SJCRH30 (cell line): ENCODE measurements at regions not wholly inside any gene's neighbourhood (a gene's known extent, or its start where the extent isn't known, plus 50 kb on each side); places are given as distances from the start of the nearest gene placed in this dataset.

Source experiments
- DNase-seq, 2 experiments: peaks; one replicate each; pipeline ENCODE4 v3.0.0-alpha.2; 2015 to 2020
- H3K27ac ChIP-seq: fragments of 250-450 bp; sonication (Bioruptor Pico); 2 replicates; pipeline ENCODE4 v1.5.1; 2020; ENCODE audit warnings: mild to moderate bottlenecking, moderate library complexity
- H3K27me3 ChIP-seq: fragments of 250-450 bp; sonication (Bioruptor Pico); 2 replicates; pipeline ENCODE4 v1.5.1; 2020; ENCODE audit warnings: mild to moderate bottlenecking, moderate library complexity
- H3K36me3 ChIP-seq: fragments of 250-450 bp; sonication (Bioruptor Pico); 2 replicates; pipeline ENCODE4 v1.5.1; 2020; ENCODE audit warnings: mild to moderate bottlenecking, moderate library complexity
- H3K4me1 ChIP-seq: fragments of 250-450 bp; sonication (Bioruptor Pico); 2 replicates; pipeline ENCODE4 v1.5.1; 2020; ENCODE audit warnings: mild to moderate bottlenecking, moderate library complexity
- H3K4me3 ChIP-seq: fragments of 250-450 bp; sonication (Bioruptor Pico); 2 replicates; pipeline ENCODE4 v1.5.1; 2020; ENCODE audit warnings: mild to moderate bottlenecking, moderate library complexity
- H3K9me3 ChIP-seq: fragments of 250-450 bp; sonication (Bioruptor Pico); replicated peaks from 2 replicates; pipeline ENCODE4 v1.5.1; 2020; ENCODE audit warnings: mild to moderate bottlenecking, moderate library complexity

DNA sequence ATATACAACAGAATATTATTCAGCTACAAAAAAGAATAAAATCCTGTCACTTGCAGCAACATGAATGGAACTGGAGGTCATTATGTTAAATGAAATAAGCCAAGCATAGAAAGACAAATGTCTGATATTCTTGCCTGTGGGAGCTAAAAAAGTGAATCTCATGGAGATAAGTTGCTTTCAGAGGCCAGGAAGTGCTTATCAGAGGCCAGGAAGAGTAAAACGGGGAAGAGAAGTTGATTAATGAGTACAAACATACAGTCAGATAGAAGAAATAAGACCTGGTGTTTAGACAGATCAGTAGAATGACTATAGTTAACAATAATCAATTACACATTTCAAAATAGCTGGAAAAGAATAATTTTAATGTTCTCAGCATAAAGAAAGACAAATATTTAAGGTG is 54.4 kb upstream of the CPHXL start:
- no peak for DNase-seq
- no peaks in the 10 kb centered on the region for H3K27me3 ChIP-seq

DNA sequence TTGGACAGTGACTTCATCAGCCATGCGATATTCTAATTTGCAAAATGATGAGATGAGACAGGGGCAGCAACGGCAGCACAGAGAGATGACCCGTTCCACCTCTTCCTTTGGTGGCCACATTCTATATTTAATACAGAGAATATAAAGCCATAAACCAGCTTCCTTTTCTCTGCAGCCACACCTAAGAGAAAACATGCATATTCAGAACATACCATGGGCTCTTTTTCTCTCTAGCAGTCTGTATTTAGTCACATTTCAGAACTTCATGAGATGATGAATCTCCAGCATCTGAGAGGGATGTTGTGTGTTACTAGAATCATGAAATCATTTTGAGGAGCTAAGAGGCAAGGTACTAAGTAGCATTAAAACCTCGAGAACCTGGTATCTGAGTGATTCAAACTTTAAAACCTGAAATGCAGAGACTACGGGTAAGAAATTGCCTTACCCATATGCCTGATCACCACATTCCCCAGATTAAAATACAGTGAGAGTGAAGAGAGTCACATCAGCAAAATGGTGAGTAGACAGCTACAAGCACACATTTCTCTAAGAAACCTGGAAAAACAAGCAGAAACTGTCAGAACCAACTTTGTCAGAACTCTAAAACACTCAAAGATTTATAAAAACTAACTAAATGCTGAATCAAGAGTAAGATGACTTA is 55.5 kb upstream of the CPHXL start:
- DNase-seq = no peak
- H3K27me3 ChIP-seq = no peaks in the 10 kb centered on the region
- H3K27ac ChIP-seq = no peak overlapping the region
- H3K9me3 ChIP-seq = no peaks in the 10 kb centered on the region
- no peaks in the 10 kb centered on the region for H3K36me3 ChIP-seq
- no peaks in the 10 kb centered on the region for H3K4me1 ChIP-seq
- H3K4me3 ChIP-seq = no peak overlapping the region

More for the DNA sequence above, 54.4 kb upstream of the CPHXL start:
- Histone ChIP-seq H3K4me1 (no peaks in the 10 kb centered on the region), H3K27ac (no peak overlapping the region), H3K36me3 (no peaks in the 10 kb centered on the region), H3K4me3 (no peak overlapping the region), H3K9me3 (no peaks in the 10 kb centered on the region)

DNA sequence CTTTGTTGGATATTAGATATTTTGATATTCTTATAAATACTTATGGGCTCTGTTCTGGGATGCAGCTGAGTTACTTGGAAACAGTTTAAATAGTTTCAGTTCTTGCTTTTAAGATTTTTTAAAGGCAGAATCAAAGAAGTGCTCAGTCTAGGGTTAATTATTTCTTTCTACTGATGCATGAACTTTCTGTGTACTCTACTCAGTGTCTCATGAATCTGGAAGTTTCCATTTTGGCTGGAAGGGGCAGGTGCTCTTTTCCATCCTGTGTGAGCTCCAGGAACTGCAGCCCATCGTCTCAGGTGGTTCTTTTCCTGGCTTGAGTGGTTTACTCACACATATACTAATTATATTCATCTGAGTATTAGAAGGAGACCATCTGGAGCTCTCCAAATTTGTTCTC is 61.1 kb upstream of the CPHXL start:
- H3K27me3 ChIP-seq = no peaks in the 10 kb centered on the region
- DNase-seq = no peak
- no peaks in the 10 kb centered on the region for H3K9me3 ChIP-seq
- no peak overlapping the region for H3K4me3 ChIP-seq
- no peaks in the 10 kb centered on the region for H3K4me1 ChIP-seq
- no peaks in the 10 kb centered on the region for H3K36me3 ChIP-seq
- no peak overlapping the region for H3K27ac ChIP-seq

DNA sequence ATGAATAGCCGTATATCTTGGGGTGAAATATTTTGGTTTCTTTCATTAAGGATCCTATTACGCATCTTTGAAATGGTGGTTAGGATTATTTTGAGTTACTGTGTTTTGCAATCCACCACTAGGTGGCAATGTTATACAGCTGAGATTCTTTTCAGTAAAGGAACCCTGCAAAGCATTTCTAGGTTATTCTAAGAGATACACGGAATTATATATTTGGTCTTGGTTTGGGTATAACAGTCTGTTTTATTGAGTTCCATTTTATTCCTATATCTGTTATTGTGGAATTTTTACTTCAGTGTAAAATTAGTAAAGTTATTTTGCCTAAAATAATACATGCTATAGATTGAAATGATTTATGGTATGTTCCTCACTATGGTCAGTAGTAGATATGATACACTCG is 62.9 kb upstream of the CPHXL start:
- Histone ChIP-seq H3K36me3 (no peaks in the 10 kb centered on the region), H3K27ac (no peak overlapping the region), H3K9me3 (no peaks in the 10 kb centered on the region), H3K4me1 (no peaks in the 10 kb centered on the region), H3K27me3 (no peaks in the 10 kb centered on the region), H3K4me3 (no peak overlapping the region)
- DNase-seq = peak in 1 of 2 experiments; percentile 59

DNA sequence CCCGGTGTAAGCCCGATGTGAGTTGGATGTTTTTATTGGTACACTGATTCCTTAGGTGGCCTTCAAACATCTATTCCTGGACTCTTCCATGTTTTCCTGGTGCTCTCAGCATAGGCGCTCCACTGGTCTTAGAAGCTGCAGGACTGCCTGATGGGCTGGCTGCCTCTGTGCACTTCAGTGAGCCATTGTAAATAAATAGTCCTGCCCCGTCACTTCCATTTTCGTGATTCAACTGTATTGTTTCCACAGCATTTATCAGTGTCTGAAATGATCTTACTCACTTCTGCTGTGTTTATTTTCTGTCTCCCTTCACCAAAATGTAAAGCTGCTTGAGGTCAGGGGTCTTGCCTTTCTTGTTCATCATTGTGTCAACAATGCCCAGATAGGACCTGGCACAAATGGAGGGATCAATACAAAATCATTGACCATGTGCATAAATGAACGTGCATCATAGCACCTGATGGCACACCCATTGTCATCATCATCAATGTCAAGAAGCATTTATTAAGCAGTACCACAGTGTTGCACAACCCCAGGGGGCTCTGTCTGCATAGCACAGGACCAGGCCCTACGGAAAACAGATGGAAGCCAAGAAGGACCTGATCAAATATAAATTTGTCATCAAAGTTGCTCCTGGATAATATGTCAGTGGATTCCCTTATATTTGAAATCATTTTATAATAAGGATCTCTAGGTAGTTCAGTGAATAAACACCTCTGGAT is 66.6 kb upstream of the CPHXL start:
- no peak overlapping the region for H3K27ac ChIP-seq
- H3K27me3 ChIP-seq = no peaks in the 10 kb centered on the region
- H3K4me3 ChIP-seq = no peak overlapping the region
- no peaks in the 10 kb centered on the region for H3K9me3 ChIP-seq
- no peaks in the 10 kb centered on the region for H3K4me1 ChIP-seq
- no peaks in the 10 kb centered on the region for H3K36me3 ChIP-seq
- no peak for DNase-seq

DNA sequence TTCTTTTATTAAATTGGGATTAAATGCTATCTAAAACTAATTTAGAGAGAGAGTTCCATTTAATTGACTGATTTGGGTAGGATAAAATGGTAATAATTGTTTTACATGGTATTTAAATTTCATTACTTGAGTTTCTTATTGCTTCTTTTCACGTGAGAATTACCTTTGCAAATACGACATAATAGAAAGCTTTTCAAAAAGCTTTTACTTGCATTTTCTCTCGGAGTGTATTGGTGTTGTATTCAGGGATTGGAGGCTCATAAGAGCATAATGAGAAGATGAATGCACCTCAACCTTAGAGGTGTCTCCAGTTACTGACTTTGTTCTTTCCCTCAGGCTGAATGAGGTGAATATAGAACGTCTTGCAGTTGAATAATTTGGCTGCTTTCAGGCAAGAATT is 67.4 kb upstream of the CPHXL start:
- H3K9me3 ChIP-seq = no peaks in the 10 kb centered on the region
- no peak overlapping the region for H3K4me3 ChIP-seq
- no peaks in the 10 kb centered on the region for H3K4me1 ChIP-seq
- DNase-seq = no peak
- no peak overlapping the region for H3K27ac ChIP-seq
- H3K36me3 ChIP-seq = no peaks in the 10 kb centered on the region
- H3K27me3 ChIP-seq = no peaks in the 10 kb centered on the region

DNA sequence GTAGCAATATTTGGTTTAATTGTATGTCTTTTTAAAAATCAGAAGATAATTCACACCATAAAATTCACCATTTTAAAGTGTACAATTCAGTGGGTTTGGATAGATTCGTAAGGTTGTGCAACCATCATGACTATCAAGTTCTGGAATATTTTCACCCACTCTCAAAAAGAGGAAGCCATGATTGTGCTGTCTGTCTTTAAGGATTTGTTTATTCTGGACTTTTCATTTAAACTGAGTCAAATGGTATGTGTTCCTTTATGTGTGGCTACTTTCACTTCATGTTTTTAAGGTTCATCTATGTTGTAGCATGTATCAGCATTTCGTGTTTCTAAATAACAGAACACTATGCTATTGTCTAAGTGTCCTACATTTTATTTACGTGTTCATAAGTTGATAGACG is 68.1 kb upstream of the CPHXL start:
- no peaks in the 10 kb centered on the region for H3K9me3 ChIP-seq

DNA sequence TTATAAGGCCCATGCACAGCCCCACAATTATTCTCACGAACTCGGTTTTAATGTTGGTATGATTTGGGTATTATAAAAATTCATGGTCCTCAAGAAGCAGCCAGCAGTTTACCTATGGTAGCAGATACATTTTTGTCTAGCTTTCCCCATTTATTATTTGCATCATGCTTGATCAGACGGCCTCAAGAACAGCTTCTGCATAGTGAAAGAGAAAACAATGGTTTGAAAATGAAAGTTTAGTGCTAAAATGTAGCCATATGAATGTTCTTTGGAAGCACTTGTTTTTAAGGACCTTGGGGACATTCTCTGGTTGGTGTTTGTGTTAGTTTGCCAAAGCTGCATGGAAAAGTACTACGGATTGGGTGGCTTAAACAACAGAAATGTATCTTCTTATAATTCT is 72.4 kb upstream of the CPHXL start:
- Histone ChIP-seq H3K4me3 (no peak overlapping the region), H3K4me1 (no peaks in the 10 kb centered on the region), H3K36me3 (no peaks in the 10 kb centered on the region), H3K9me3 (no peaks in the 10 kb centered on the region), H3K27me3 (no peaks in the 10 kb centered on the region), H3K27ac (no peak overlapping the region)
- DNase-seq = no peak

More for the DNA sequence above, 68.1 kb upstream of the CPHXL start:
- Histone ChIP-seq H3K27ac (no peak overlapping the region), H3K27me3 (no peaks in the 10 kb centered on the region), H3K4me1 (no peaks in the 10 kb centered on the region), H3K4me3 (no peak overlapping the region), H3K36me3 (no peaks in the 10 kb centered on the region)
- no peak for DNase-seq

DNA sequence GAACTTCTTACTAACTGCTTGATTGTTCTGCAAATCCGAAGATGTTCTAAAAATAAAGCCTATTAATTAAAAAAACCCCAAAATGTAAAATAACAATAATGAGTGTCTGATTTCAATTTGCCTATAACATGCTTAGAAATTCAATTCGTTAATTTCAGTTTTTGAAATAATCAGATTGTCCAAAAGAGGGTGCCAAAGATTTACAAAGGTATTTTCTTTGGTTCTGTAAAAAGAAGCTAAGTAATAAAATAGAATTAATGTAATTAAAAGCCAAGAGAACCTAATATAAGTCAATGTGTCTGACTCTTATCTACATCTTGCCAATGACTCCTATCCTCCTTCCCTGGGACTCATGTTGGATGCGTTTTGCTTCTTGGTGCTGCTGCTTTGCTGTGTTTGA is 75.0 kb upstream of the CPHXL start:
- Histone ChIP-seq H3K27me3 (no peaks in the 10 kb centered on the region), H3K4me1 (no peaks in the 10 kb centered on the region), H3K9me3 (no peaks in the 10 kb centered on the region), H3K36me3 (no peaks in the 10 kb centered on the region), H3K27ac (no peak overlapping the region), H3K4me3 (no peak overlapping the region)
- DNase-seq = no peak

DNA sequence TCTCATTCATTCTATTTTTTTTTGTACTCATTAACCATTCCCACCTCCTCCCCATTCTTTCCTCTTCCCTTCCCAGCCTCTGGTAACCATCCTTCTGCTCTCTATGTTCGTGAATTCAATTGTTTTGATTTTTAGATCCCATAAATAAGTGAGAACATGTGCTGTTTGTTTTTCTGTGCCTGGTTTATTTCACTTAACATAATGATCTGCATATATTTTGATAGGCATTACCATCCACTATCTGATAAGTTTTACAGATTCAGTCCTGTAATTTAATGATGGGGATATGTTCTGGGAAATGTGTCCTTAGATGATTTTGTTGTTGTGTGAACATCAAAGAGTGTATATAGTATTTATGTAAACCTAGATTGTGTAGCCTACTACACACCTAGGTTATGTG is 77.5 kb upstream of the CPHXL start:
- H3K27me3 ChIP-seq = no peaks in the 10 kb centered on the region
- no peaks in the 10 kb centered on the region for H3K36me3 ChIP-seq
- H3K4me3 ChIP-seq = no peak overlapping the region
- H3K27ac ChIP-seq = no peak overlapping the region
- H3K4me1 ChIP-seq = no peaks in the 10 kb centered on the region
- H3K9me3 ChIP-seq = no peaks in the 10 kb centered on the region
- no peak for DNase-seq

DNA sequence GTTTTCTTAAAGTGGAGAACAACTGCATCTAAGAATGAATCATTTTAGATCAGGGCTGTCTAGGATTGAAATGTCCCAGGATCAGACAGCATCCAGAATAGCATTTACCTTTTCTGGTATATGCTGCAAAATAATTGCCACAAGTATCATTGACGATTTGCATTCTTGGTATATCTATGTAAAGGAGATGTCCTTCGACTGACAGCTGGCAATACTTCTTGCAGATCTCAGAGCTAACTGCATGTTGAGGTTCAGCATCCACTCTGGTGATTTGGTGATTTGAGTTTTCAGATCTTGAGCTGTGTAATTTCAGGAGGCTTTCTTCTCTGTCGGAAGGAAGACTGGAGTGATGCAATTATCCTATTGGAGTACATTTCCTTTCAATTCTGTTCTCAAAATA is 78.1 kb upstream of the CPHXL start:
- Histone ChIP-seq H3K4me3 (no peak overlapping the region), H3K27me3 (no peaks in the 10 kb centered on the region), H3K36me3 (no peaks in the 10 kb centered on the region), H3K27ac (no peak overlapping the region), H3K9me3 (no peaks in the 10 kb centered on the region), H3K4me1 (no peaks in the 10 kb centered on the region)
- no peak for DNase-seq

DNA sequence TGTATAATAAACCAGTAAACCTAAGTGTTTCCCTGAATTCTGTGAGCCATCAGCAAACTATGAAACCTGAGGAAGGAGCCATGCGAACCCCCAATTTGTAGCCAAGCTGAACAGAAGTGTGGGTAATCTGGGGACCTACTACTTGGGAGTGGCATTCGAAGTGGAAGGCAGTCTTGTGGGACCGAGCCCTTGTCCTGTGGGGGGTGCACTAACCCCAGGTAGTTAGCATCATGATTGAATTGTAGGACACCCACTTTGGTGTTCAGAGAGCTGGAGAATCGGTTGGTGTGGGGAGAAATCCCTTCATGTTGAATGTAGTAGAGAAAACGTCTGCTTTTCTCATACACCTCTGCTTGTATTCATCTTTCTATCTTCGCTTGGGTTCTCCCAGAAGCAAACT is 79.7 kb upstream of the CPHXL start:
- no peak for DNase-seq
- H3K36me3 ChIP-seq = no peaks in the 10 kb centered on the region
- no peak overlapping the region for H3K27ac ChIP-seq
- H3K4me1 ChIP-seq = no peaks in the 10 kb centered on the region
- H3K4me3 ChIP-seq = no peak overlapping the region
- no peaks in the 10 kb centered on the region for H3K27me3 ChIP-seq
- H3K9me3 ChIP-seq = no peaks in the 10 kb centered on the region

DNA sequence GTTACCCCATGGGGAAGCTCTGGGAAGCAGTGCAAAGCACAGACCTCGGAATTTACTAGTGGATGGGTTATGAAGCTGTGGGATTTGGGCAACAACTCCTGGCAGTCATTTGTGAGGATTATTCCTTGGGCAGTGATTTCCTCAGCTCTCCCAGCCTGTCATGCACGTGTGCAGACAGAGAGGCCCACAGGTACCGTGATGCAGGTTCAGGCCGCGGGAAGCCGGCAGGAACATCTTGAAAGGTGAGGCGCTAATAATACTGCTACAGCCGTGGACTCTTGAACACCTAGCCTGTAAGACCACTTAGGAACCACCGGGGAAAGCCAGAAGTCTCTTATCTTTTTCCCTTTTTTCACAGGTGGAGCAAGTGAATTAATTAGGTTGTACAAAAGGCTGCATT is 80.2 kb upstream of the CPHXL start:
- no peak for DNase-seq
- Histone ChIP-seq H3K27me3 (no peaks in the 10 kb centered on the region), H3K9me3 (no peaks in the 10 kb centered on the region), H3K4me1 (no peaks in the 10 kb centered on the region), H3K36me3 (no peaks in the 10 kb centered on the region), H3K27ac (no peak overlapping the region), H3K4me3 (no peak overlapping the region)

DNA sequence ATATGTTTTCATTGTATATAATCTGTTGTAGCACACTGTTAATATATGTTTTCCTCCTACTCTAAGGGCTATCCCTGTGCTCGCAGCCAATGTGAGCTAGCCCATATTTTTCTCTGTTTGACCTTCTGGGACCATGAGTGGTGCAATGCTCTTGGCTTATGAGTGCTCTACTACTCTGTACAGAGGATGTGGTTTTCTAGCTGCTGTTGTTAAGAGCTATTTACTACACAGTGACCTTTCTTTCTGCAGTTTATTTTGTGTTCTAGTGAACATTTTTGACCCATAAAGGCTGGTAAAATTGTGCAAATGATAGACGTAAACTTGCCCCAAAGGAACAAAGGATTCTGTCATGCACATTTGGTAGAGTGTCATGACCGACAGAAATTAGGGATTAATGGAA is 84.1 kb upstream of the CPHXL start:
- Histone ChIP-seq H3K27me3 (no peaks in the 10 kb centered on the region), H3K4me3 (no peak overlapping the region), H3K36me3 (no peaks in the 10 kb centered on the region), H3K4me1 (no peaks in the 10 kb centered on the region), H3K27ac (no peak overlapping the region), H3K9me3 (no peaks in the 10 kb centered on the region)
- no peak for DNase-seq

DNA sequence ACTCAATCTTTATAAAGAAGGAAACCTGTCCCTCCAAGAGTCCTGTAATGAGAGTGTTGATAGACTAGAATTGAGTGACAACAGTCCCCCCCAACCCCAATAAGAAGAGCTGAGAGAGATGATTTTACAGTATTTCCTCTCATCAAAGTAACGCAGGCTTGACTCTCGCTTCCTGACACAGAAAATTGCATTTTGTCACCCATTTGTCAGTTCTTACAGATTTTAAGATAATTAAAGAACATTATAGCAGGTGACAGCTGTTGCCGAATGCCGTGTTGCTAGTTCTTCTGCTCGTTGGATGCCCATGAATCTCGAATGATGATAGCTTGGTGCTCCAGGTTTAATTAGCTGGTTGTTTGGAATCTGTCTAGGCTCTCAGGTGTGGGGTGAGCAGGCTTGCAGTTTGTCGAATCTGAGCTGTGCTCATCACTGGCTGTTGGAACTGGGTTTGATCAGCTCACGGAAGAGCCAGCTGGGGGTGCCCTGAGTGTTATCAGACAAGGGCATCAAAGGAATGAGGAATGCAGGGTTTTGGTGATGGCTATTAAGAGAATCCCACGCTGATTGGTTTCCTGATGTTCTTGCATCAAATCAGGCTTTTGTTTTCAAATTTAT is 84.8 kb upstream of the CPHXL start:
- Histone ChIP-seq H3K9me3 (no peaks in the 10 kb centered on the region), H3K4me3 (no peak overlapping the region), H3K27ac (no peak overlapping the region), H3K36me3 (no peaks in the 10 kb centered on the region), H3K27me3 (no peaks in the 10 kb centered on the region), H3K4me1 (no peaks in the 10 kb centered on the region)
- no peak for DNase-seq

DNA sequence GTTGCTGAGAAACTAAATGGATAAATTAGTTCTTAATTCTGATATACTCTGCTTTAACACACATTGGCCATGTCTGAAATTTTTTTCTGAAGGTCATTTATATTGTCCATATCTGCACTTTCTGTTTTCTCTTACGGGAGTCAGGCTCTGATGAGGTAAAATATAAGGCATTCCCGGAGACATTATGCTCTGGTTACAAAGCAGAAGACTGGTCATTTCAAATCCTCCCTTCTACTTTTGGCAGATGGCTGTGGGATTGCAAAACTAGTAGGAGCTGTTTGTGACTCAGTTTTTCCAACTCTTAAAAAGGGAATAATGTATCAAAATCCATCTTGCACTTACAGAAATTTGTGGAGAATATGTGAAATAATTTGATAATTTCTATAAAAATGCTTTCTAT is 92.2 kb upstream of the CPHXL start:
- H3K4me1 ChIP-seq = no peaks in the 10 kb centered on the region
- DNase-seq = no peak
- H3K4me3 ChIP-seq = no peak overlapping the region
- no peaks in the 10 kb centered on the region for H3K36me3 ChIP-seq
- no peak overlapping the region for H3K27ac ChIP-seq
- H3K27me3 ChIP-seq = no peaks in the 10 kb centered on the region
- no peaks in the 10 kb centered on the region for H3K9me3 ChIP-seq
